ENCODE measurements at regions not wholly inside any gene's neighbourhood (a gene's known extent, or its start where the extent isn't known, plus 50 kb on each side); places are given as distances from the start of the nearest gene placed in this dataset.

DNA sequence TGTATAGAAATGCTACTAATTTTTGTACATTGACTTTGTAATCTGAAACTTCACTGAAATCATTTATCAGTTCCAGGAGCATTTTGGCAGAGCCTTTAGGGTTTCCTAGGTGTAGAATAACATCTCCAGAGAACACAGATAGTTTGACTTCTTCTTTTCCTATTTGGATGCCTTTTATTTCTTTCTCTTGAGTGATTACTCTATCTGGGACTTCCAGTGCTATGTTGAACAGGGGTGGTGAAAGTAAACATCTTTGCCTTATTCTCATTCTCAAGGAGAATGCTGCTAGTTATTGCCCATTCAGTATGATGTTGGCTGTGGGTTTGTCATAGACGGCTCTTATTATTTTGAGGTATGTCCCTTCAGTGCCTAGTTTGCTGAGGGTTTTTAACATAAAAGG, 697.9 kb upstream of the ROBO1 start:
- TF ChIP-seq CTCF (IDR thresholded peaks at IDR 0.05; ENCODE audit: insufficient read depth, low read length, poor library complexity, severe bottlenecking) = no peak
- no peak for DNase-seq (ENCODE audit: low read depth)
- Histone ChIP-seq H3K36me3 (ENCODE audit: control insufficient read depth, insufficient read depth, low read length) (no peaks in the 10 kb centered on the region), H3K27me3 (ENCODE audit: control insufficient read depth, insufficient read depth, low read length) (no peaks in the 10 kb centered on the region), H3K4me3 (ENCODE audit: low read depth, low read length) (no peak overlapping the region)

DNA sequence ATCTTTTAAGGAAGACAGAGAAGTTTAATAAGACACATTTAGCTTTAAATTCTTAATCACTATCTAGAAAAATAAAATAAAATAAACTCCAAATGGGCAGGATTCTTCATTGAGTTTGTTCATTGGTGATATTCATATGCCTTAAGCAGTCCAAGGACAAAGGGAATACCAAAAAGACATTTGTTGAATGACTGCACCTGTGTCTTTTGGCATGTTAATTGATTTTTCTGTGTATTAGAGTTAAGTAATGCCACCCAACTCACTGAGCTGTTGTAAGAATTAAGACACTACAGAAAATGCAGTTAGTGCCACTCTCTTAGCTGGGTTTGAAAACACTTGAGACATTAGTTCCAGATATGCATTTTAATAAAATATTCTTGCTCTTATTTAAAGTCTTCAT, 683.6 kb upstream of the ROBO1 start:
- Histone ChIP-seq H3K4me3 (ENCODE audit: low read depth, low read length) (no peak overlapping the region), H3K36me3 (ENCODE audit: control insufficient read depth, insufficient read depth, low read length) (no peaks in the 10 kb centered on the region), H3K27me3 (ENCODE audit: control insufficient read depth, insufficient read depth, low read length) (no peaks in the 10 kb centered on the region)
- no peak for TF ChIP-seq CTCF (IDR thresholded peaks at IDR 0.05; ENCODE audit: insufficient read depth, low read length, poor library complexity, severe bottlenecking)
- no peak for DNase-seq (ENCODE audit: low read depth)

GRCh38 chr3:80445641-80446040, 677.8 kb upstream of the ROBO1 start:
- no peak for DNase-seq (ENCODE audit: low read depth)
- no peaks in the 10 kb centered on the region for H3K27me3 ChIP-seq (ENCODE audit: control insufficient read depth, insufficient read depth, low read length)
- no peak for TF ChIP-seq CTCF (IDR thresholded peaks at IDR 0.05; ENCODE audit: insufficient read depth, low read length, poor library complexity, severe bottlenecking)
- no peaks in the 10 kb centered on the region for H3K36me3 ChIP-seq (ENCODE audit: control insufficient read depth, insufficient read depth, low read length)
- H3K4me3 ChIP-seq (ENCODE audit: low read depth, low read length) = no peak overlapping the region

- no peak for DNase-seq (ENCODE audit: low read depth)
- no peak for TF ChIP-seq CTCF (IDR thresholded peaks at IDR 0.05; ENCODE audit: insufficient read depth, low read length, poor library complexity, severe bottlenecking)
- Histone ChIP-seq H3K4me3 (ENCODE audit: low read depth, low read length) (no peak overlapping the region), H3K36me3 (ENCODE audit: control insufficient read depth, insufficient read depth, low read length) (no peaks in the 10 kb centered on the region), H3K27me3 (ENCODE audit: control insufficient read depth, insufficient read depth, low read length) (no peaks in the 10 kb centered on the region)
These were observed 677.3 kb upstream of the ROBO1 start for GRCh38 chr3:80445053-80445452.

- no peak for DNase-seq (ENCODE audit: low read depth)
- no peaks in the 10 kb centered on the region for H3K36me3 ChIP-seq (ENCODE audit: control insufficient read depth, insufficient read depth, low read length)
- no peak for TF ChIP-seq CTCF (IDR thresholded peaks at IDR 0.05; ENCODE audit: insufficient read depth, low read length, poor library complexity, severe bottlenecking)
- no peak overlapping the region for H3K4me3 ChIP-seq (ENCODE audit: low read depth, low read length)
- no peaks in the 10 kb centered on the region for H3K27me3 ChIP-seq (ENCODE audit: control insufficient read depth, insufficient read depth, low read length)
These were observed 671.7 kb upstream of the ROBO1 start for GRCh38 chr3:80439490-80439889.

- Histone ChIP-seq H3K27me3 (ENCODE audit: control insufficient read depth, insufficient read depth, low read length) (no peaks in the 10 kb centered on the region), H3K36me3 (ENCODE audit: control insufficient read depth, insufficient read depth, low read length) (no peaks in the 10 kb centered on the region), H3K4me3 (ENCODE audit: low read depth, low read length) (no peak overlapping the region)
- no peak for TF ChIP-seq CTCF (IDR thresholded peaks at IDR 0.05; ENCODE audit: insufficient read depth, low read length, poor library complexity, severe bottlenecking)
- no peak for DNase-seq (ENCODE audit: low read depth)
These were observed 666.6 kb upstream of the ROBO1 start for GRCh38 chr3:80434366-80434765.

All from kidney epithelial cell (primary cell).